ENCODE measurements at regions not wholly inside any gene's neighbourhood (a gene's known extent, or its start where the extent isn't known, plus 50 kb on each side); places are given as distances from the start of the nearest gene placed in this dataset.

- no peaks in the 10 kb centered on the region for H3K9me3 ChIP-seq (ENCODE audit: control insufficient read depth, low read length)
- Mint-ChIP-seq H3K36me3 (ENCODE audit: low read depth) (no peaks in the 10 kb centered on the region), H3K4me1 (peaks cover 4% of the 10 kb centered on the region), H3K27me3 (ENCODE audit: insufficient read depth) (no peaks in the 10 kb centered on the region), H3K4me3 (no peak overlapping the region), H3K9me3 (no peaks in the 10 kb centered on the region), H3K27ac (no peak overlapping the region)
- H3K27ac ChIP-seq (ENCODE audit: low read depth, low read length): no peak overlapping the region
- peak; percentile 51 for DNase-seq
- H3K9ac ChIP-seq (ENCODE audit: extremely low read depth, low read length, poor library complexity, severe bottlenecking): no peak overlapping the region
- no peak for TF ChIP-seq CTCF (conservative IDR thresholded peaks at IDR 0.05)
- 92 to 100% methylated on average over 1 to 2 of the region's 2 CpGs for WGBS, 2 experiments (ENCODE audit: insufficient coverage in 1 of 2, insufficient read length in 1 of 2)
- no peaks in the 10 kb centered on the region for H3K36me3 ChIP-seq (ENCODE audit: control insufficient read depth, insufficient read depth, low read length)
- H3K27me3 ChIP-seq (ENCODE audit: control insufficient read depth, insufficient read depth, low read length, poor library complexity, severe bottlenecking): no peaks in the 10 kb centered on the region
- H3K4me3 ChIP-seq (ENCODE audit: low read length): no peak overlapping the region
- H3K4me1 ChIP-seq (ENCODE audit: control insufficient read depth, insufficient read depth, low read length): no peaks in the 10 kb centered on the region
Observed at GRCh38 chr13:70375718-70376117, 267.5 kb upstream of the KLHL1 start.

- Histone ChIP-seq H3K27ac (ENCODE audit: low read depth, low read length) (no peak overlapping the region), H3K9ac (ENCODE audit: extremely low read depth, low read length, poor library complexity, severe bottlenecking) (no peak overlapping the region), H3K27me3 (ENCODE audit: control insufficient read depth, insufficient read depth, low read length, poor library complexity, severe bottlenecking) (no peaks in the 10 kb centered on the region), H3K9me3 (ENCODE audit: control insufficient read depth, low read length) (no peaks in the 10 kb centered on the region), H3K4me3 (ENCODE audit: low read length) (no peak overlapping the region), H3K4me1 (ENCODE audit: control insufficient read depth, insufficient read depth, low read length) (no peaks in the 10 kb centered on the region), H3K36me3 (ENCODE audit: control insufficient read depth, insufficient read depth, low read length) (no peaks in the 10 kb centered on the region)
- no peak for TF ChIP-seq CTCF (conservative IDR thresholded peaks at IDR 0.05)
- H3K9me3 Mint-ChIP-seq: no peaks in the 10 kb centered on the region
- H3K27me3 Mint-ChIP-seq (ENCODE audit: insufficient read depth): no peaks in the 10 kb centered on the region
- H3K4me3 Mint-ChIP-seq: no peak overlapping the region
- H3K4me1 Mint-ChIP-seq: peaks cover 4% of the 10 kb centered on the region
- no peak overlapping the region for H3K27ac Mint-ChIP-seq
- DNase-seq: peak; percentile 53
- no peaks in the 10 kb centered on the region for H3K36me3 Mint-ChIP-seq (ENCODE audit: low read depth)
- 75 to 78% methylated on average over 3 to 6 of the region's 6 CpGs for WGBS, 2 experiments (ENCODE audit: insufficient coverage in 1 of 2, insufficient read length in 1 of 2)
Observed at GRCh38 chr13:70370924-70371323, 262.7 kb upstream of the KLHL1 start.

DNA sequence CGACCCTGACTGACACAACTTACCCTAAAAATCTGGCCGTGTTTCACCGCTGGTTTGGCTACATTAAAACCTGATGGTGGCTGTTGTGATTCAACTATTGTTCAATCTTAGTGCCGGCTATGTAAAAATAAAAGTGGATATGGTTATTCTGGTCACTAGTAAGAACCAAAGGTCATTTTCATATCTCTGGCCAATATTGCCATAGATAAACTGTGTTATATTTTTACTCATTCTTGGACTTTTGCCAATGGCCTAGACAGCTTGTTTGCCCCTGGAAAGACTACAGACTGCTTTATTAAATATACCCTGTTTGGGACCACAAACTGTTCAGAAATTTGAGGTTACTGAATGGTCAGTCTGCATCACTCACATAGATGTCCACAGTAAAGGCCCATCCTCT lies 258.5 kb upstream of the KLHL1 start:
- peaks cover 7% of the 10 kb centered on the region for H3K4me1 Mint-ChIP-seq
- DNase-seq: no peak
- no peaks in the 10 kb centered on the region for H3K9me3 Mint-ChIP-seq
- Histone ChIP-seq H3K27ac (ENCODE audit: low read depth, low read length) (no peak overlapping the region), H3K9me3 (ENCODE audit: control insufficient read depth, low read length) (no peaks in the 10 kb centered on the region), H3K9ac (ENCODE audit: extremely low read depth, low read length, poor library complexity, severe bottlenecking) (no peak overlapping the region), H3K4me1 (ENCODE audit: control insufficient read depth, insufficient read depth, low read length) (peaks cover 3% of the 10 kb centered on the region), H3K4me3 (ENCODE audit: low read length) (no peak overlapping the region), H3K36me3 (ENCODE audit: control insufficient read depth, insufficient read depth, low read length) (no peaks in the 10 kb centered on the region), H3K27me3 (ENCODE audit: control insufficient read depth, insufficient read depth, low read length, poor library complexity, severe bottlenecking) (no peaks in the 10 kb centered on the region)
- no peak overlapping the region for H3K27ac Mint-ChIP-seq
- 97% methylated on average over 4 of the region's 4 CpGs; no CpG with 5 or more reads in 1 of the 2 experiments for WGBS, 2 experiments (ENCODE audit: insufficient coverage in 1 of 2, insufficient read length in 1 of 2)
- no peak overlapping the region for H3K4me3 Mint-ChIP-seq
- no peak for TF ChIP-seq CTCF (conservative IDR thresholded peaks at IDR 0.05)
- H3K27me3 Mint-ChIP-seq (ENCODE audit: insufficient read depth): no peaks in the 10 kb centered on the region
- H3K36me3 Mint-ChIP-seq (ENCODE audit: low read depth): no peaks in the 10 kb centered on the region

Measured in endodermal cell (in vitro differentiated cells).